Glutamatergic neuron (in vitro differentiated cells): ENCODE measurements at regions not wholly inside any gene's neighbourhood (a gene's known extent, or its start where the extent isn't known, plus 50 kb on each side); places are given as distances from the start of the nearest gene placed in this dataset.

Source experiments
- DNase-seq: peaks from one replicate; pipeline ENCODE4 v3.0.0; 2022
- H3K27ac Mint-ChIP-seq: one replicate; pipeline ENCODE4 v1.8.0; 2020; ENCODE audit warnings: mild to moderate bottlenecking, mixed read lengths, inconsistent platforms; ENCODE audit not compliant: unreplicated experiment
- H3K27me3 Mint-ChIP-seq: one replicate; pipeline ENCODE4 v1.8.0; 2020; ENCODE audit warnings: mild to moderate bottlenecking, moderate library complexity, mixed read lengths, inconsistent platforms; ENCODE audit not compliant: unreplicated experiment
- H3K36me3 Mint-ChIP-seq: one replicate; pipeline ENCODE4 v1.8.0; 2020; ENCODE audit warnings: mild to moderate bottlenecking, mixed read lengths, inconsistent platforms; ENCODE audit not compliant: unreplicated experiment
- H3K4me1 Mint-ChIP-seq: one replicate; pipeline ENCODE4 v1.8.0; 2020; ENCODE audit warnings: mild to moderate bottlenecking, low read depth, mixed read lengths, inconsistent platforms; ENCODE audit not compliant: unreplicated experiment
- H3K4me3 Mint-ChIP-seq: one replicate; pipeline ENCODE4 v1.8.0; 2020; ENCODE audit warnings: mild to moderate bottlenecking, mixed read lengths, inconsistent platforms; ENCODE audit not compliant: unreplicated experiment
- H3K9me3 Mint-ChIP-seq: one replicate; pipeline ENCODE4 v1.8.0; 2020; ENCODE audit warnings: mild to moderate bottlenecking, moderate library complexity, mixed read lengths, inconsistent platforms; ENCODE audit not compliant: unreplicated experiment
- TF ChIP-seq, protein P1 (sequence below): fragments of 200-600 bp; sonication (generic); IDR thresholded peaks from one replicate; pipeline ENCODE4 v1.5.0; 2021; ENCODE audit not compliant: partially characterized antibody, unreplicated experiment

DNA sequence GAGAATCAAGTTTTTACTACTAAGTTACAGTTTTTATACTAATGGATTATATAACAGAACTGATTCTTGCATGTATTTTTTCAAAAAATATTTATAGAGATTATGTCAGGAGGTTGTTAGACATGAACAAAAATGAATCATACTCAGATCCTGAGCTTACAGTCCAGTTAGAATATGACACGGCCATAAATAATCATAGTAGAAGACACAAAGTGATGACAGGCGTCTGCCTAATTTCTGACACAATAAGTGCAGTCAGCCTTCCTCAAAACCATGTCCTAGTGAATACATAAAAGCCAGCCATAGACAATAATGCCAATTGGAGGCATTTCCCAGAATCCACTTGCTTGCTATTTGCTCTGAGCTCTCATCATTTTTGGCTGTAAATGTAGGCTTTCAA is 81.7 kb upstream of the POU1F1 start:
- Mint-ChIP-seq H3K27ac (no peak overlapping the region), H3K27me3 (no peaks in the 10 kb centered on the region), H3K4me3 (no peak overlapping the region), H3K36me3 (no peaks in the 10 kb centered on the region), H3K4me1 (no peaks in the 10 kb centered on the region), H3K9me3 (no peaks in the 10 kb centered on the region)
- DNase-seq, result no peak
- TF ChIP-seq, protein P1, sequence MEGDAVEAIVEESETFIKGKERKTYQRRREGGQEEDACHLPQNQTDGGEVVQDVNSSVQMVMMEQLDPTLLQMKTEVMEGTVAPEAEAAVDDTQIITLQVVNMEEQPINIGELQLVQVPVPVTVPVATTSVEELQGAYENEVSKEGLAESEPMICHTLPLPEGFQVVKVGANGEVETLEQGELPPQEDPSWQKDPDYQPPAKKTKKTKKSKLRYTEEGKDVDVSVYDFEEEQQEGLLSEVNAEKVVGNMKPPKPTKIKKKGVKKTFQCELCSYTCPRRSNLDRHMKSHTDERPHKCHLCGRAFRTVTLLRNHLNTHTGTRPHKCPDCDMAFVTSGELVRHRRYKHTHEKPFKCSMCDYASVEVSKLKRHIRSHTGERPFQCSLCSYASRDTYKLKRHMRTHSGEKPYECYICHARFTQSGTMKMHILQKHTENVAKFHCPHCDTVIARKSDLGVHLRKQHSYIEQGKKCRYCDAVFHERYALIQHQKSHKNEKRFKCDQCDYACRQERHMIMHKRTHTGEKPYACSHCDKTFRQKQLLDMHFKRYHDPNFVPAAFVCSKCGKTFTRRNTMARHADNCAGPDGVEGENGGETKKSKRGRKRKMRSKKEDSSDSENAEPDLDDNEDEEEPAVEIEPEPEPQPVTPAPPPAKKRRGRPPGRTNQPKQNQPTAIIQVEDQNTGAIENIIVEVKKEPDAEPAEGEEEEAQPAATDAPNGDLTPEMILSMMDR, result no peak

DNA sequence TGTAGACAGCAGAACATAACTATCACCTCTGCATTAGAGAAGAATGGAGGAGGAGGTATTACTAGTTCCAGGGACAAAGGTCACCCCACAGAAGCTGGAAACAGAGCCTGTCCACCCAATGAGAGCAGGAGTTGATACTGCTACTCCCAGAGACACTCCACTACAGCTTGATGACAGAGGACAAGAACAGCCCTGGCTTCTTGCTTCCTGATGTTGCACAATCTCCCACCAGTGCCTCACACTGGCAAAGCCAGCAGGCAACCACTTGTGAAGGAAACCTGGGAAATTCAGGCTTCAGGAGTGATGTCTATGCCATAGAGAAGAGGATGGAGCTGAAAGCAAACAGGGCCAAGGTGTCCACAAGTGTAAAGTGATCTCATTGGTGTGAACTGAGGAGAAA is 78.0 kb upstream of the POU1F1 start:
- Mint-ChIP-seq H3K27ac (no peak overlapping the region), H3K36me3 (no peaks in the 10 kb centered on the region), H3K4me3 (no peak overlapping the region), H3K4me1 (no peaks in the 10 kb centered on the region), H3K9me3 (no peaks in the 10 kb centered on the region), H3K27me3 (no peaks in the 10 kb centered on the region)
- DNase-seq, result no peak
- TF ChIP-seq, protein P1, result no peak

DNA sequence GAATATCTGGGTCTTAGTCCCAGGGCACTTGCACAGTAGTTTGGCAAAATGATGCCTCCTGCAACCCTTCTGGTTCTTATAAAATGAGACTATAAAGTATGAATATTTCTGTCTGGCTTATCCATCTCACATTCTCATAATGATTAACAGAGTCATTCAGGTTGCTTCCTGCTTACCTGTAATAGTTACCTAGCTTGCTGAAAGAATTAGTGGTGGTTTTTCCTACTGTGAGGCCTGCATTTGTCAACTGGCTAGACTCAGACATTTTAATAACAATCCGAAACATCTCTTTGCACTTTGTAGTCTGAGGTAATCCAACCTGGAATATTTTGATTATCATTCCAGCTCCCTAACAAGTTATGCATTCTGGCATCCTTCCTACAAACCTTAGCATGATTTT is 75.6 kb upstream of the POU1F1 start:
- DNase-seq, result no peak
- Mint-ChIP-seq H3K4me3 (no peak overlapping the region), H3K9me3 (no peaks in the 10 kb centered on the region), H3K27ac (no peak overlapping the region), H3K36me3 (no peaks in the 10 kb centered on the region), H3K27me3 (no peaks in the 10 kb centered on the region), H3K4me1 (no peaks in the 10 kb centered on the region)
- TF ChIP-seq, protein P1, result no peak

DNA sequence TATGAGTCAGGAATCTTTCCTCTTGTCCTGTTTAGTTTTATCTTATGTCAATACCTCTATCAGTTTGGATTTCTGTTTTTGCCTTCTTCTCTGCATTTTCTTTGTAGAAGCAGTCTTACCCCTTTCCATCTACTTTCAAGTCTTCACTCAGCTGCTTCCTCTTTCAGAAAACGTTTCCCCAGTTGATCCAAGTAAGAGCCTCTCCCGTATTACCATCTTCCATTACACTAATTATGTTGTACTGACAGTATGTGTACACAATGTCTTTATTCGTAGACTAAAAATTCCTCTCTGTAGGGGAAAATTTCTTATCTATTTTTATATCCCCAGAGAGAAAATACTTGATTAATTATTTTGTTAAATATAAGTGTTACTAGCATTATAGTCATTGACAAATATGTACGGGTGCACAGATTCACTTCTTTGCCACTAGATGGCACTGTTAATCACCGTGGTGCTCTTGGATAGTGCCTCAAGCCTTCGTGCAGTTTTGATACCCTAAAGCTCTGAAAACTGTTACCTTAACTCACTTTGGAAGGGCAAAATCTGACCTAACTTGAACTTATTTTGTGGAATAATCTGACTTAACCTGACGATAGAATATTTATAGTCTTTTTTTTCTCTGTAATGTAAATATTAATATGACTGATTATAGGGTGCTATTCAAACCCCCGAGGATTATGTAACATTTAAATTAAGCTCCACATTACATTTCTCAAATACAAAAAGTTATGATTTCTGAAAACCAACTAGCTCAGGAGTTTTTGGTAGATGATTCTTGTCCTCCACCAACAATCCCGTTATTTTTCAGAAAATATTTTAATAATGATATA is 74.2 kb upstream of the POU1F1 start:
- no peak for DNase-seq

DNA sequence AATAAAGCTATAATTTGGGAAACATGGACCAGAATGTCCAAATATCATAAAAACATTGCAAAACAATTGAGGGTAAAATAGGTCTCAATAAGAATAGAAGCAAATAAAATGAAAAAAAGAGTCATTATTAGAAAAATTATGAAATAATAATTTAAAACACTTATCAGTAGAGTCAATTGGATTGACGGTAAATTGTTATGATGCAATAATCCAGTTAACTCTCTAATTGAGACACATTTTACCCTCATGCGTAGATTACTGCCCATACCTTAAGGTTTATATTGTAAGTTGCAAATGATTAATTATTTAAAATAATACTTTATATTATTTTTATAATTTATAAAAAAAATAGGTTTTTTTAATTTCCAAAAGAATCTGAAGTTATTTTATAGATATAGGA is 73.4 kb upstream of the POU1F1 start:
- H3K4me1 Mint-ChIP-seq, result no peaks in the 10 kb centered on the region
- H3K27ac Mint-ChIP-seq, result no peak overlapping the region
- H3K27me3 Mint-ChIP-seq, result no peaks in the 10 kb centered on the region
- no peak overlapping the region for H3K4me3 Mint-ChIP-seq
- no peaks in the 10 kb centered on the region for H3K36me3 Mint-ChIP-seq
- no peak for DNase-seq
- H3K9me3 Mint-ChIP-seq, result peaks cover 1% of the 10 kb centered on the region
- TF ChIP-seq, protein P1, result no peak

More for the DNA sequence above, 74.2 kb upstream of the POU1F1 start:
- no peaks in the 10 kb centered on the region for H3K27me3 Mint-ChIP-seq
- H3K4me3 Mint-ChIP-seq, result no peak overlapping the region
- H3K27ac Mint-ChIP-seq, result no peak overlapping the region
- H3K36me3 Mint-ChIP-seq, result no peaks in the 10 kb centered on the region
- TF ChIP-seq, protein P1, result peak; percentile 89
- no peaks in the 10 kb centered on the region for H3K4me1 Mint-ChIP-seq
- H3K9me3 Mint-ChIP-seq, result no peaks in the 10 kb centered on the region
